ENCODE measurements at regions not wholly inside any gene's neighbourhood (a gene's known extent, or its start where the extent isn't known, plus 50 kb on each side); places are given as distances from the start of the nearest gene placed in this dataset.

DNA sequence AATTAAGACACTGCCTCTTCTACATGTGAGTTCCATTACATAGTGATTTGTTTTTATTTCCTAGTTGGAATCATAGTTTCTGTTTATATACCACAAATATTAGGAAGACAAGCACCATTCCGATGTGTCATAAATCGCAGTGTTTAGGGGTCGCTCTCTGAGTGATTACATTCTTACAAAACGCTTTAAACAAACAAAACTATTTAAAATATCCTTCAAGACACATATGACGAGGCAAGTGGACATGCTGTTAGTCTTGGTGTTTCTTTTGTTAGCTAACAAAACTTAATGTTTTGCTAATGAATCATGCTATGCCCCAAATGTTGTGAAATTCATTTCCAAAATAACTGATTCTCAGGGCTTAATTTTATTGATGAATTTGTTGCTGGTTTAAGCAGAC, 1219.3 kb upstream of the PRKX start:
- no peak for DNase-seq (ENCODE audit: low read depth in 1 of 2, low spot score in 1 of 2)
- H3K4me3 ChIP-seq: no peak overlapping the region
- no peaks in the 10 kb centered on the region for H3K27me3 ChIP-seq
- no peaks in the 10 kb centered on the region for H3K36me3 ChIP-seq
- TF ChIP-seq, protein P1, sequence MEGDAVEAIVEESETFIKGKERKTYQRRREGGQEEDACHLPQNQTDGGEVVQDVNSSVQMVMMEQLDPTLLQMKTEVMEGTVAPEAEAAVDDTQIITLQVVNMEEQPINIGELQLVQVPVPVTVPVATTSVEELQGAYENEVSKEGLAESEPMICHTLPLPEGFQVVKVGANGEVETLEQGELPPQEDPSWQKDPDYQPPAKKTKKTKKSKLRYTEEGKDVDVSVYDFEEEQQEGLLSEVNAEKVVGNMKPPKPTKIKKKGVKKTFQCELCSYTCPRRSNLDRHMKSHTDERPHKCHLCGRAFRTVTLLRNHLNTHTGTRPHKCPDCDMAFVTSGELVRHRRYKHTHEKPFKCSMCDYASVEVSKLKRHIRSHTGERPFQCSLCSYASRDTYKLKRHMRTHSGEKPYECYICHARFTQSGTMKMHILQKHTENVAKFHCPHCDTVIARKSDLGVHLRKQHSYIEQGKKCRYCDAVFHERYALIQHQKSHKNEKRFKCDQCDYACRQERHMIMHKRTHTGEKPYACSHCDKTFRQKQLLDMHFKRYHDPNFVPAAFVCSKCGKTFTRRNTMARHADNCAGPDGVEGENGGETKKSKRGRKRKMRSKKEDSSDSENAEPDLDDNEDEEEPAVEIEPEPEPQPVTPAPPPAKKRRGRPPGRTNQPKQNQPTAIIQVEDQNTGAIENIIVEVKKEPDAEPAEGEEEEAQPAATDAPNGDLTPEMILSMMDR (IDR thresholded peaks at IDR 0.05; ENCODE audit: low read depth, low read length): no peak
- H3K27ac ChIP-seq: no peak overlapping the region
- no peaks in the 10 kb centered on the region for H3K4me1 ChIP-seq (ENCODE audit: low read depth)
- H3K9me3 ChIP-seq (ENCODE audit: low read depth): no peaks in the 10 kb centered on the region

GRCh38 chrX:4930426-4930825, 1217.0 kb upstream of the PRKX start:
- Histone ChIP-seq H3K4me1 (ENCODE audit: low read depth) (no peaks in the 10 kb centered on the region), H3K4me3 (no peak overlapping the region), H3K36me3 (no peaks in the 10 kb centered on the region), H3K27ac (no peak overlapping the region), H3K27me3 (no peaks in the 10 kb centered on the region), H3K9me3 (ENCODE audit: low read depth) (no peaks in the 10 kb centered on the region)
- no peak for DNase-seq (ENCODE audit: low read depth in 1 of 2, low spot score in 1 of 2)
- TF ChIP-seq, protein P1 (IDR thresholded peaks at IDR 0.05; ENCODE audit: low read depth, low read length): no peak

DNA sequence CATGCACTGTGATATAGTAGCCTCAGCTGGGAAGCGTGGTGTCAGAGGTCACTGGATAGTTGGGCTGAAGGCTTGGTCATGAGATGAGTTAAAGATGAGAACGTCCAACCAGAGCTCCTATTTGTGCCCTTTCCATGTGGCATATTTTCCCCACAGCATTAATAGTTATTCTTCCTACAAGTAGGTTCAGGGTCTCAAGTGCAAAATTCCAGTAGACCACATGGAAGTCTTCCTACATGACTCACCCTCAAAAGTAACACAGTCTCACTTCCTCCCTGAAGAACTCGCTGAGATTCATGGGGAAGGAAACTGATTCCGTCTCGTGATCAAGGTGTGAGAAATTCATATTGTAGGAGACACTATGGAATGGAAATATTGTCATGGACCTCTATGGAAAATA, 1212.5 kb upstream of the PRKX start:
- Histone ChIP-seq H3K27me3 (no peaks in the 10 kb centered on the region), H3K9me3 (ENCODE audit: low read depth) (no peaks in the 10 kb centered on the region), H3K4me1 (ENCODE audit: low read depth) (no peaks in the 10 kb centered on the region), H3K36me3 (no peaks in the 10 kb centered on the region), H3K27ac (no peak overlapping the region), H3K4me3 (no peak overlapping the region)
- TF ChIP-seq, protein P1 (IDR thresholded peaks at IDR 0.05; ENCODE audit: low read depth, low read length): no peak
- DNase-seq (ENCODE audit: low read depth in 1 of 2, low spot score in 1 of 2): no peak

DNA sequence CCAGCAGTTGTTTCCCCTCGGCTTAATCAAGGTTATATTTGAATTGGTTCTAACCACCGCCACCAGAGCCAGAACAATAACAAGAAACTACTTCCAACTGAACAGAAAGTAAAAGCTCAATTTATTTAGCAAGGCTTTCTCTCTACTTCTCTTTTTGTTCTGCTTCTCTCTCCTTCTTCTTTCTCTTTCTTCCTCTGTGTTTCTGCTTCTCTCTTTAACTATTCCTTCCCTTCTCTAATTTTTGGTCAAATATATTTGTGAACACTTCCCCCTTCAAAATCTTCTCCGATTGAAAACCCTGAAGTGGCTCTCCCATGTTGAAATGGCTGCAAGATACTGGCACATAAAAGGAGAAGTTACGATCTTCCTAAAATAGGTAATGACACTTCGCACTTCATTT, 1195.9 kb upstream of the PRKX start:
- no peaks in the 10 kb centered on the region for H3K9me3 ChIP-seq (ENCODE audit: low read depth)
- no peak overlapping the region for H3K4me3 ChIP-seq
- no peak overlapping the region for H3K27ac ChIP-seq
- DNase-seq (ENCODE audit: low read depth in 1 of 2, low spot score in 1 of 2): no peak
- H3K27me3 ChIP-seq: no peaks in the 10 kb centered on the region
- no peaks in the 10 kb centered on the region for H3K36me3 ChIP-seq
- no peaks in the 10 kb centered on the region for H3K4me1 ChIP-seq (ENCODE audit: low read depth)
- TF ChIP-seq, protein P1 (IDR thresholded peaks at IDR 0.05; ENCODE audit: low read depth, low read length): no peak

- H3K27ac ChIP-seq: no peak overlapping the region
- no peak overlapping the region for H3K4me3 ChIP-seq
- DNase-seq (ENCODE audit: low read depth in 1 of 2, low spot score in 1 of 2): no peak
- no peaks in the 10 kb centered on the region for H3K36me3 ChIP-seq
- TF ChIP-seq, protein P1 (IDR thresholded peaks at IDR 0.05; ENCODE audit: low read depth, low read length): no peak
- no peaks in the 10 kb centered on the region for H3K9me3 ChIP-seq (ENCODE audit: low read depth)
- no peaks in the 10 kb centered on the region for H3K27me3 ChIP-seq
- H3K4me1 ChIP-seq (ENCODE audit: low read depth): no peaks in the 10 kb centered on the region
These were observed 1192.1 kb upstream of the PRKX start for GRCh38 chrX:4905576-4905975.

GRCh38 chrX:4881277-4881676, 1167.8 kb upstream of the PRKX start:
- H3K4me1 ChIP-seq (ENCODE audit: low read depth): no peaks in the 10 kb centered on the region
- no peak overlapping the region for H3K27ac ChIP-seq
- no peaks in the 10 kb centered on the region for H3K9me3 ChIP-seq (ENCODE audit: low read depth)
- no peaks in the 10 kb centered on the region for H3K36me3 ChIP-seq
- DNase-seq (ENCODE audit: low read depth in 1 of 2, low spot score in 1 of 2): no peak
- TF ChIP-seq, protein P1 (IDR thresholded peaks at IDR 0.05; ENCODE audit: low read depth, low read length): no peak
- no peak overlapping the region for H3K4me3 ChIP-seq
- H3K27me3 ChIP-seq: no peaks in the 10 kb centered on the region

Data from cardiac muscle cell (in vitro differentiated cells and primary cell).